UCSD-AML1 (cell line): ENCODE measurements at regions not wholly inside any gene's neighbourhood (a gene's known extent, or its start where the extent isn't known, plus 50 kb on each side); places are given as distances from the start of the nearest gene placed in this dataset.
A peak's percentile ranks its signal among the peaks of the same experiment; 100 is the strongest.
"Not testable (repeated sequence)": the region's sequence is repeated elsewhere in the genome, so short reads cannot be mapped to it uniquely, and the experiment has no call there.

Experiments
- DNase-seq: peaks from one replicate; lab custom pipeline; 2025; ENCODE audit not compliant: unreplicated experiment; lab: John Stamatoyannopoulos, UW

GRCh38 chr1:58836408-58836807, 52.6 kb upstream of the JUN start:
- DNase-seq = peak; percentile 42

GRCh38 chr1:58837886-58838285, 54.0 kb upstream of the JUN start:
- no peak for DNase-seq

- no peak for DNase-seq
Measured at GRCh38 chr1:58839147-58839795, 55.4 kb upstream of the JUN start.

- no peak for DNase-seq
Measured at GRCh38 chr1:58839846-58840835, 56.3 kb upstream of the JUN start.

GRCh38 chr1:58841455-58841854, 57.6 kb upstream of the JUN start:
- no peak for DNase-seq

- DNase-seq = no peak
Measured at GRCh38 chr1:58842941-58843340, 59.1 kb upstream of the JUN start.

- DNase-seq = no peak
Measured at GRCh38 chr1:58844176-58844575, 60.3 kb upstream of the JUN start.

GRCh38 chr1:58845942-58846341, 62.1 kb upstream of the JUN start:
- DNase-seq = peak; percentile 17

- peak; percentile 18 for DNase-seq
Measured at GRCh38 chr1:58848818-58849411, 65.1 kb upstream of the JUN start.

- no peak for DNase-seq
Measured at GRCh38 chr1:58849551-58849950, 65.7 kb upstream of the JUN start.

GRCh38 chr1:58850636-58851035, 66.8 kb upstream of the JUN start:
- no peak for DNase-seq

GRCh38 chr1:58852731-58853485, 69.1 kb upstream of the JUN start:
- no peak for DNase-seq

- no peak for DNase-seq
Measured at GRCh38 chr1:58854576-58854975, 70.7 kb upstream of the JUN start.

GRCh38 chr1:58855274-58856165, 71.7 kb upstream of the JUN start:
- no peak for DNase-seq

- not testable (repeated sequence) for DNase-seq
Measured at GRCh38 chr1:58856281-58856680, 72.4 kb upstream of the JUN start.

- DNase-seq = no peak
Measured at GRCh38 chr1:58857680-58858673, 74.1 kb upstream of the JUN start.

- DNase-seq = no peak
Measured at GRCh38 chr1:58859769-58860485, 76.1 kb upstream of the JUN start.

GRCh38 chr1:58861076-58861475, 77.2 kb upstream of the JUN start:
- no peak for DNase-seq
